DOHH2 (cell line): ENCODE measurements at regions not wholly inside any gene's neighbourhood (a gene's known extent, or its start where the extent isn't known, plus 50 kb on each side); places are given as distances from the start of the nearest gene placed in this dataset.

Experiments
- CTCF ChIP-seq: fragments of 200-600 bp; sonication (generic); IDR thresholded peaks from one replicate; pipeline ENCODE4 v1.5.1; 2014; ENCODE audit warnings: antibody characterized with exemption, mild to moderate bottlenecking, low read depth, low read length; ENCODE audit not compliant: poor library complexity, severe bottlenecking
- EZH2phosphoT487 ChIP-seq: fragments of 200-600 bp; sonication (generic); IDR thresholded peaks from 2 replicates; pipeline ENCODE4 v1.6.1; 2017; ENCODE audit warnings: borderline replicate concordance, mild to moderate bottlenecking, antibody characterized with exemption, low read length, moderate library complexity, mixed read lengths

- TF ChIP-seq CTCF (no peak), EZH2phosphoT487 (no peak)
These were observed 675.0 kb downstream of the IRS1 start for GRCh38 chr2:226124548-226125011.
